ENCODE measurements at regions not wholly inside any gene's neighbourhood (a gene's known extent, or its start where the extent isn't known, plus 50 kb on each side); places are given as distances from the start of the nearest gene placed in this dataset.

DNA sequence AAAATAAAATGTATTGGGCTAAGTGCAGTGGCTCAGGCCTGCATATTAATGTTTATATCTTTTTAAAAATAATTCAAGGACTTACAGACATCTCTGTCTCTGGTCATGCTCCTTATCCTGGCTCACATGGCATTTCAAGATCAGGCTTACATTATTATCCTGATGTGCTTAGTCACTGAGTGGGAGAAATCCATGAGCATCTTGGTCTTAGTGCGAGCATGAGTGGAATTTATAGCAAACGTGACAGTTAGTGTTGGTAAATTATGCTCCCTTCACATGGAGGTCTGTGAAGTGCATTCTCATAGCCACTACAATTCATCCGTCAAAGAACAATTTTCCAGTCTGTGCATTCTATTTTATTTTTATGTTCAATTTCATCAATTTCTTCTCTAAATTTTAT, 237.8 kb upstream of the EDIL3 start:
- DNase-seq (ENCODE audit: extremely low spot score in 2 of 2) = no peak
- intact Hi-C loops (cut with DNase I) = no loop called here
- H3K9me3 ChIP-seq = no peaks in the 10 kb centered on the region

DNA sequence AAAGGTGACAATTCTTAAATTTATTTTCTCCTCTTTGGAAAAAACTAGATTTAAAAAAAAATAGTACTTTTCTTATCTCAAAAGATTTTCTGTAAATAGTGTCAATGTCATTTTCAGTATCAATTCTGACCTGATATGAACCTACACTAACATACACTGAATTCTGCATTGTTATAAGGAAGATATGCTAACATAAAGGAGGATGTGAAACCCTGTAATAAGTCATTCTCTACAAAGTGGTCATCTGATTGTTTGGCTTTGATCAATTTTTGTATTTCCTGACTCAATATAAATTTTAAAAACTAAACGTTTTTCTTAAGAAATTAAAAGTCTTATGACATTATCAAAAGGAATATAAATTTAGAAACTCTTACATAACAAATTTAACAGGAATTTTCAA, 233.6 kb upstream of the EDIL3 start:
- Histone ChIP-seq H3K4me1 (no peaks in the 10 kb centered on the region), H3K36me3 (no peaks in the 10 kb centered on the region), H3K27ac (no peak overlapping the region), H3K27me3 (no peaks in the 10 kb centered on the region), H3K4me3 (no peak overlapping the region), H3K9me3 (no peaks in the 10 kb centered on the region)
- intact Hi-C loops (cut with DNase I) = no loop called here
- no peak for DNase-seq (ENCODE audit: extremely low spot score in 2 of 2)
- TF ChIP-seq POLR2A (IDR thresholded peaks at IDR 0.05) (no peak), POLR2AphosphoS5 (IDR thresholded peaks at IDR 0.05; ENCODE audit: insufficient read depth in 1 of 2, low read depth in 1 of 2) (no peak)
- TF ChIP-seq, protein P1, sequence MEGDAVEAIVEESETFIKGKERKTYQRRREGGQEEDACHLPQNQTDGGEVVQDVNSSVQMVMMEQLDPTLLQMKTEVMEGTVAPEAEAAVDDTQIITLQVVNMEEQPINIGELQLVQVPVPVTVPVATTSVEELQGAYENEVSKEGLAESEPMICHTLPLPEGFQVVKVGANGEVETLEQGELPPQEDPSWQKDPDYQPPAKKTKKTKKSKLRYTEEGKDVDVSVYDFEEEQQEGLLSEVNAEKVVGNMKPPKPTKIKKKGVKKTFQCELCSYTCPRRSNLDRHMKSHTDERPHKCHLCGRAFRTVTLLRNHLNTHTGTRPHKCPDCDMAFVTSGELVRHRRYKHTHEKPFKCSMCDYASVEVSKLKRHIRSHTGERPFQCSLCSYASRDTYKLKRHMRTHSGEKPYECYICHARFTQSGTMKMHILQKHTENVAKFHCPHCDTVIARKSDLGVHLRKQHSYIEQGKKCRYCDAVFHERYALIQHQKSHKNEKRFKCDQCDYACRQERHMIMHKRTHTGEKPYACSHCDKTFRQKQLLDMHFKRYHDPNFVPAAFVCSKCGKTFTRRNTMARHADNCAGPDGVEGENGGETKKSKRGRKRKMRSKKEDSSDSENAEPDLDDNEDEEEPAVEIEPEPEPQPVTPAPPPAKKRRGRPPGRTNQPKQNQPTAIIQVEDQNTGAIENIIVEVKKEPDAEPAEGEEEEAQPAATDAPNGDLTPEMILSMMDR (IDR thresholded peaks at IDR 0.05) = no peak

More for the DNA sequence above, 237.8 kb upstream of the EDIL3 start:
- Histone ChIP-seq H3K4me3 (no peak overlapping the region), H3K27ac (no peak overlapping the region), H3K4me1 (no peaks in the 10 kb centered on the region), H3K27me3 (no peaks in the 10 kb centered on the region), H3K36me3 (no peaks in the 10 kb centered on the region)
- TF ChIP-seq POLR2AphosphoS5 (IDR thresholded peaks at IDR 0.05; ENCODE audit: insufficient read depth in 1 of 2, low read depth in 1 of 2) = no peak
- TF ChIP-seq, protein P1 (IDR thresholded peaks at IDR 0.05) = no peak
- TF ChIP-seq POLR2A (IDR thresholded peaks at IDR 0.05) = no peak

DNA sequence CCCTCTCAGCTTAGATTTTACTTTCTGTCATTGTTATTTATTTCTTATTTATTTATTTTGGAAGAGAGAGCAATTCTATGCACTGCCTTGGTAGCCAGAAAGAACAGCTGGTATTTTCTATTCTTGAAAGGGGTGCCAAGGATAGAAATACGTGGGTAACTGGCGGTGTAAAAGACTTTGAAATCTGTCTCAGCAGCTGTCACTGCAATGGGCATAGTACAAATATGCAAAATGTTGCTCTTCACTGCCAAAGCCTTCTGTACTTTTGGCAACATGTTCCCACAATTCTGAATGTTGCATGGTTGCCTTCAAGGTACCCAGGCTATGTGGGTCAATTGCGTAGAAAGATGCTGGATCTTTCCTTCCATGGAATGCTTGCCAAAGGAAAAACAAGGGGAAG, 230.2 kb upstream of the EDIL3 start:
- H3K4me3 ChIP-seq = no peak overlapping the region
- intact Hi-C loops (cut with DNase I) = no loop called here
- H3K27me3 ChIP-seq = no peaks in the 10 kb centered on the region
- TF ChIP-seq POLR2AphosphoS5 (IDR thresholded peaks at IDR 0.05; ENCODE audit: insufficient read depth in 1 of 2, low read depth in 1 of 2) (no peak), POLR2A (IDR thresholded peaks at IDR 0.05) (no peak)
- TF ChIP-seq, protein P1 (IDR thresholded peaks at IDR 0.05) = no peak
- no peak for DNase-seq (ENCODE audit: extremely low spot score in 2 of 2)
- H3K27ac ChIP-seq = no peak overlapping the region
- H3K4me1 ChIP-seq = no peaks in the 10 kb centered on the region
- no peaks in the 10 kb centered on the region for H3K36me3 ChIP-seq
- H3K9me3 ChIP-seq = no peaks in the 10 kb centered on the region

DNA sequence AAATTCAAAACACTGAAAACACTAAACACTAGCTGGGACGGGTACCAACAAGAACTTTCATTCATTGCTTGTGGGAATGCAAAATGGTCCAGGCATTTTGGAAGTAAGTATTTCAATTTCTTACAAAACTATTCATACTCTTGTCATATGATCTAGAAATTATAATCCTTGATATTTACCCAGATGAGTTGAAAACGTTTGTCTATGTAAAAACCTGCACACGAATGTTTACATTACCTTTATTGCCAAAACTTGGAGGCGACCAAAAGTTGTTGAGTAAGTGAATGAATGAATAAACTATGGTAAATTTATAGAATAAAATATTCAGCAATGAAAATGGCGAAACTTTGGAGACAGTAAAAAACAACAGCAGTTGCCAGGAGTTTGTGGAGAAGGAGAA, 222.1 kb upstream of the EDIL3 start:
- no peak for DNase-seq (ENCODE audit: extremely low spot score in 2 of 2)
- Histone ChIP-seq H3K27ac (no peak overlapping the region), H3K4me1 (no peaks in the 10 kb centered on the region), H3K27me3 (no peaks in the 10 kb centered on the region), H3K36me3 (no peaks in the 10 kb centered on the region), H3K4me3 (no peak overlapping the region), H3K9me3 (no peaks in the 10 kb centered on the region)
- intact Hi-C loops (cut with DNase I) = no loop called here
- TF ChIP-seq POLR2AphosphoS5 (IDR thresholded peaks at IDR 0.05; ENCODE audit: insufficient read depth in 1 of 2, low read depth in 1 of 2) (no peak), POLR2A (IDR thresholded peaks at IDR 0.05) (no peak)
- TF ChIP-seq, protein P1 (IDR thresholded peaks at IDR 0.05) = no peak

DNA sequence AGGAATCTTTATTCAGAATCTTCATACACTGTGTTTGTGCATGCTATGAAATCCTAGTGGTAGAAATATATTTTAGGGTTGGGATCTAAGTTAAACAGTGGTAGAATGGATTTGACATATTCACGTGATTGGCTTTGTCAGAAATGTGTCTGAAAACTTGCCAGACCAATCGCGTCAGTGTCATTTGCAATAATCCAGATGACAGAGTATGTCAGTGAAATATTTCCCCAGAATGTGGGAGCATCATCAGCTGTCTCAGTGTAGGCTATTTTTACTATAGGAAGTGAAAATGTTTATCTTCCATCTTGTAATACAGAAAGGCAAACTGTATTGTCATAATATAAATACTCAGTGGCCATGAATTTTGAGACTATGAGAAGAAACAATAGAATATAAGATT, 220.6 kb upstream of the EDIL3 start:
- Histone ChIP-seq H3K4me1 (no peaks in the 10 kb centered on the region), H3K27ac (no peak overlapping the region), H3K4me3 (no peak overlapping the region), H3K36me3 (no peaks in the 10 kb centered on the region), H3K9me3 (no peaks in the 10 kb centered on the region), H3K27me3 (no peaks in the 10 kb centered on the region)
- intact Hi-C loops (cut with DNase I) = no loop called here
- no peak for DNase-seq (ENCODE audit: extremely low spot score in 2 of 2)
- TF ChIP-seq POLR2AphosphoS5 (IDR thresholded peaks at IDR 0.05; ENCODE audit: insufficient read depth in 1 of 2, low read depth in 1 of 2) (no peak), POLR2A (IDR thresholded peaks at IDR 0.05) (no peak)
- TF ChIP-seq, protein P1 (IDR thresholded peaks at IDR 0.05) = no peak
